ENCODE measurements at regions not wholly inside any gene's neighbourhood (a gene's known extent, or its start where the extent isn't known, plus 50 kb on each side); places are given as distances from the start of the nearest gene placed in this dataset.

DNA sequence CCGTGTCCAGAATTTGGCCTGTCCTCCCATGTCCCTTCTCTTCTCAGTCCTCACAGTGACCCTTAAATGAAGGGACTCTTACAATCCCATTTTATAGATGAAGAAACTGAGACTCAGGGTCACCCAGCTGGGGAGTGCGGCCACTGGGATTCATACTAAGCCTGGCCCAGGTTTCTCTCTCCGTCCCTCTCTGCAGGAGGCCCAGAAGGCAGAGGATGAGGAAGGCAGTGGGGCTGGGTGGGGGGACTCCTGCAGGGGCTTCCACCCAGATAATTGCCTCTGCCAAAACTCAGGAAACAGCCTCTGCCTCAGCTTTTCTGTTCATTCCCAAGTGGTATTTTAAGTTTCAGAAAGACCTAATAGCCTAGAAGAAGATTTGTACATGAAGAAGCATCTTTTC, 299.8 kb downstream of the MATN1 start:
- Mint-ChIP-seq H3K9me3 (no peaks in the 10 kb centered on the region; the same call in 1 of the 2 replicates), H3K27me3 (ENCODE audit: insufficient read depth) (peaks cover 31% of the 10 kb centered on the region), H3K4me3 (no peak overlapping the region), H3K27ac (no peak overlapping the region), H3K4me1 (ENCODE audit: low read depth) (no peaks in the 10 kb centered on the region), H3K36me3 (ENCODE audit: low read depth) (no peaks in the 10 kb centered on the region)
- no peak for TF ChIP-seq CTCF (IDR thresholded peaks at IDR 0.05)
- no peak for DNase-seq

- no peak overlapping the region for H3K27ac Mint-ChIP-seq
- TF ChIP-seq CTCF (IDR thresholded peaks at IDR 0.05) = no peak
- no peaks in the 10 kb centered on the region for H3K36me3 Mint-ChIP-seq (ENCODE audit: low read depth)
- H3K9me3 Mint-ChIP-seq = no peaks in the 10 kb centered on the region
- H3K4me1 Mint-ChIP-seq (ENCODE audit: low read depth) = no peaks in the 10 kb centered on the region
- H3K4me3 Mint-ChIP-seq = no peak overlapping the region
- no peak for DNase-seq
- H3K27me3 Mint-ChIP-seq (ENCODE audit: insufficient read depth) = peaks cover 34% of the 10 kb centered on the region
These were observed 301.1 kb downstream of the MATN1 start for GRCh38 chr1:30422251-30422650.

GRCh38 chr1:30420519-30421050, 302.8 kb downstream of the MATN1 start:
- Mint-ChIP-seq H3K36me3 (ENCODE audit: low read depth) (no peaks in the 10 kb centered on the region), H3K27me3 (ENCODE audit: insufficient read depth) (peaks cover 35% of the 10 kb centered on the region), H3K4me3 (no peak overlapping the region), H3K9me3 (no peaks in the 10 kb centered on the region), H3K4me1 (ENCODE audit: low read depth) (no peaks in the 10 kb centered on the region), H3K27ac (no peak overlapping the region)
- TF ChIP-seq CTCF (IDR thresholded peaks at IDR 0.05) = no peak
- DNase-seq = no peak

GRCh38 chr1:30419831-30420230, 303.6 kb downstream of the MATN1 start:
- DNase-seq = no peak
- H3K27me3 Mint-ChIP-seq (ENCODE audit: insufficient read depth) = peaks cover 31% of the 10 kb centered on the region
- no peaks in the 10 kb centered on the region for H3K36me3 Mint-ChIP-seq (ENCODE audit: low read depth)
- no peak for TF ChIP-seq CTCF (IDR thresholded peaks at IDR 0.05)
- no peaks in the 10 kb centered on the region for H3K9me3 Mint-ChIP-seq
- no peak overlapping the region for H3K27ac Mint-ChIP-seq
- no peak overlapping the region for H3K4me3 Mint-ChIP-seq
- H3K4me1 Mint-ChIP-seq (ENCODE audit: low read depth) = no peaks in the 10 kb centered on the region

DNA sequence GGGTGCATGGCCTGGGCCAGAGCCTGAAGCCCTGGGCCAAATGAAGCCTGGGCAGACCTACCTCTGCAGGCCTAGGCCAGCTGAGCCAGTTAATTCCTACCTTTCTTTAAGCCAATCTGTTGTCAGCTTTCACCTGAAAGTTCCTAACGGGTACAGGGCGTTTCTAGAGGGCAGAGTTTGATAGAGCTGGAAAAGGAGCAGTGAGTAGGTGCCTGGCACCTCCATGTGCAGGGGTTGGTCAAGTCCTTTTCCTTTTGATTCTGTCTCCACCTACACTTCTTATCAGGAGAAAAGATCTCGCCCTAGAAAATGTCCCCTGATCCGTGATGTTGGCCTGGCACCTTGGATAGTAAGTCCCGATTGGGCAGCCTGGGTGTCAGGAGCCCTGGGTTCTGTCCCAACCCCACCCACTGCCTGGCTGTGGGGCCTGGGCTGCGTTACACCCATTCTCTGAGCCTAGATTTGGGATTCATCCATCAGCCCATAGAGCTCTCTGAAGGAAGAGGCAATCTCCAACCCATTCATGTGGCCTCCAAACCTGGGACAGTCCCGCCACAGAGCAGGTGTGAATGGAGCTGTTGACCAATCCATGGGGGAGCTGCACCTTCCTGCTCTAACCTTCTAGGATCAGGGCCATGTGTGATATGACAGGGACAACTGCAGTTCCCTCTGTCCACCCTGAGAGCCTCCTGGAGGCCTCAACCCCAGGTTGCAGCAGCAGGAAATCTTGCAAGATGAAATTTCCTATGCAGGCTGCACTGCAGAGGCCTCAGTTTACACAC, 304.3 kb downstream of the MATN1 start:
- no peak for TF ChIP-seq CTCF (IDR thresholded peaks at IDR 0.05)
- Mint-ChIP-seq H3K9me3 (no peaks in the 10 kb centered on the region), H3K27ac (no peak overlapping the region), H3K36me3 (ENCODE audit: low read depth) (no peaks in the 10 kb centered on the region), H3K27me3 (ENCODE audit: insufficient read depth) (peaks cover 31% of the 10 kb centered on the region), H3K4me1 (ENCODE audit: low read depth) (no peaks in the 10 kb centered on the region), H3K4me3 (no peak overlapping the region)
- no peak for DNase-seq

All from HFFc6 (cell line).